ENCODE measurements at regions not wholly inside any gene's neighbourhood (a gene's known extent, or its start where the extent isn't known, plus 50 kb on each side); places are given as distances from the start of the nearest gene placed in this dataset.
"Not testable (repeated sequence)": the region's sequence is repeated elsewhere in the genome, so short reads cannot be mapped to it uniquely, and the experiment has no call there.

DNA sequence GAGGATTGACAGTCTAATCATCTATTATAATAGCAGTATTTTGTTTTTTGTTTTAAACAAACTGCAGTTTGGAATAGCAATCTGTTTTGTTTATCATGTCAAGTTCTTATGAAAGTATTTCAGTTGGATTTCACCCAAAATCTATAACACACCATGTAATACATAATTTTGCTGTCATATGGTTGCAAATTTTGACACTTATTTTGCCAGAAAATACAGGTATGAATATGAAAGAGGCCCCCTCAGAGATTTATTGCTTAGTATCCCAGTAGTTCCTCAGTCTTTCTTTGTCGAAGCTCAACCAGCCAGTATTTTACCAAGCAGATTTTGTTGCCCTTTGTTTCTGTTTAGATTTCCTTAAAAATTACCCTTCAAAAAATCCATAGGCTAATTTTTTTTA, 317.5 kb upstream of the CXADR start:
- TF ChIP-seq, protein P1, sequence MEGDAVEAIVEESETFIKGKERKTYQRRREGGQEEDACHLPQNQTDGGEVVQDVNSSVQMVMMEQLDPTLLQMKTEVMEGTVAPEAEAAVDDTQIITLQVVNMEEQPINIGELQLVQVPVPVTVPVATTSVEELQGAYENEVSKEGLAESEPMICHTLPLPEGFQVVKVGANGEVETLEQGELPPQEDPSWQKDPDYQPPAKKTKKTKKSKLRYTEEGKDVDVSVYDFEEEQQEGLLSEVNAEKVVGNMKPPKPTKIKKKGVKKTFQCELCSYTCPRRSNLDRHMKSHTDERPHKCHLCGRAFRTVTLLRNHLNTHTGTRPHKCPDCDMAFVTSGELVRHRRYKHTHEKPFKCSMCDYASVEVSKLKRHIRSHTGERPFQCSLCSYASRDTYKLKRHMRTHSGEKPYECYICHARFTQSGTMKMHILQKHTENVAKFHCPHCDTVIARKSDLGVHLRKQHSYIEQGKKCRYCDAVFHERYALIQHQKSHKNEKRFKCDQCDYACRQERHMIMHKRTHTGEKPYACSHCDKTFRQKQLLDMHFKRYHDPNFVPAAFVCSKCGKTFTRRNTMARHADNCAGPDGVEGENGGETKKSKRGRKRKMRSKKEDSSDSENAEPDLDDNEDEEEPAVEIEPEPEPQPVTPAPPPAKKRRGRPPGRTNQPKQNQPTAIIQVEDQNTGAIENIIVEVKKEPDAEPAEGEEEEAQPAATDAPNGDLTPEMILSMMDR (IDR thresholded peaks at IDR 0.05; ENCODE audit: extremely low read depth, missing control alignments) = no peak
- DNase-seq (ENCODE audit: low spot score) = no peak

DNA sequence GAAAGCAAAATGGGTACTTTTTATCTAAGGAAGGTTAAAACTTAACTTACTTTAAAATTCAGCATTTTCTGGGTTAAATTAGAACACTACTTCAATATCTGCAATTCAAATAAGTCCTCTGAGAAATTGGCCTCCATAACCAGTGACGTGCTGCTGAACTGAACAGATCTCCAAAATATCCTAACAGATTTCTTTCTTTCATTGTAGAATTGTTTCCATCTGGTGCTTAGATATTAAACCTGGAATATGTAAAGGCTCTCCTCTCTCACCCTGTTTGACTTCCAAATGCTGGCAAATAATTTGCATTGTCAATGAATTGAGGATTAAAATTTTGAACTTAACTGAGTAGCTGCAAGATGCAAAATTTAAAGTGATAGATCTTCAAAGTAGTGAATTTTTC, 316.9 kb upstream of the CXADR start:
- no peak for DNase-seq (ENCODE audit: low spot score)
- TF ChIP-seq, protein P1 (IDR thresholded peaks at IDR 0.05; ENCODE audit: extremely low read depth, missing control alignments) = no peak

DNA sequence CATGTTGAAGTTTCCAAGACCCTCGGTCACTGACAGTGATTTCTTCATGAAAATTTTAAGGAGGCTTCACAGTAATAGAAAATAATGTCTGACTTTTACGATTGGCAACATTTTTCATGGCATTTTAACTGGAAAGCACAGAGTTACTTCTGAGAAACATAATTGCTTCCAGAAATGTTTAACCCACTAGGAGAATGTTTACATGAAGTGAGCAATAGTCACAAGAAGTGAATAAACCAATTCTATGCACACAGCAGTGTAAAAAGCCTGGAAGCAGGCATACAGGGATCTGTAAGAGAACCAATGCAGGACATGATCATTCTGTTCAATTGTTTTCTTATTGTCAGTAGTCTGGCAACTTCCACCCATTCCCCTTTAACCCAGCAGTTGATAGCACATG, 316.2 kb upstream of the CXADR start:
- TF ChIP-seq, protein P1 (IDR thresholded peaks at IDR 0.05; ENCODE audit: extremely low read depth, missing control alignments) = no peak
- DNase-seq (ENCODE audit: low spot score) = no peak

DNA sequence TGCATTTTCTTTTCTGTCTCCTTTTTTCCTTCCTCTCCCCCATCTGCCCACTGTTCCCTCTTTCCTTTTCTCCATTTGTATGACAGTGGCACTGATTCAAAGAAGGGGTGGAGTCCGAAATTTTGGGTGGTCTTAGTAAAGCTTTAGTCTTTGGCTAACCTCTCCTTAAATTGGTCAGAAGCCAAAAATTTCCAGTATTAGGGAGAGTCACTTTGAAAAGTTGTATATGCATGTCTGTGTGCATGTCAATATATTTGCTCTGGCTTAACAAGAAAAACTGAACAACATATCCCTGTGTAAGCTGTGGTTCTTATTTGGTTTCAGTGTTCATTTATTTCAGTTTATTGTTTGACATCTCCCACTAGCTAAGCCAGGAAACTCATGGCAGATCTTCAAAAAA, 314.8 kb upstream of the CXADR start:
- TF ChIP-seq, protein P1 (IDR thresholded peaks at IDR 0.05; ENCODE audit: extremely low read depth, missing control alignments) = no peak
- no peak for DNase-seq (ENCODE audit: low spot score)

DNA sequence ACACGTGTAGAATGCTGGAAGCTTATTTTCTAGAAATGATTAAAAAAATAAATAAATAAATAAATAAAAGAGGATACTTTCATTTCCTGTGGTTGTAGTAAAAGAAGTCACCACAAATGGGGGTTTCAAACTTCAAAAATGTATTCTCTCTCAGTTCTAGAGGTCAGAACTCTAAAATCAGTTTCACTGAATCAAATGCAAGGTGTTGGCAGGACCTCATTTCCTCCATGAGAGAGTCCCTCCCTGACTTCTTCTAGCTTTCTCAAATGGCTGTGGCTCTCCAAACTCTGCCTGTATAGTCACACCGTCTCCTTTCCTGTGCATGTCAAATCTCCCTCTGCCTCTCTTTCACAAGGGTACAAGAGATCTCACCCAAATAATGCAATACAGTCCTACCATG, 312.6 kb upstream of the CXADR start:
- no peak for DNase-seq (ENCODE audit: low spot score)
- TF ChIP-seq, protein P1 (IDR thresholded peaks at IDR 0.05; ENCODE audit: extremely low read depth, missing control alignments) = no peak

DNA sequence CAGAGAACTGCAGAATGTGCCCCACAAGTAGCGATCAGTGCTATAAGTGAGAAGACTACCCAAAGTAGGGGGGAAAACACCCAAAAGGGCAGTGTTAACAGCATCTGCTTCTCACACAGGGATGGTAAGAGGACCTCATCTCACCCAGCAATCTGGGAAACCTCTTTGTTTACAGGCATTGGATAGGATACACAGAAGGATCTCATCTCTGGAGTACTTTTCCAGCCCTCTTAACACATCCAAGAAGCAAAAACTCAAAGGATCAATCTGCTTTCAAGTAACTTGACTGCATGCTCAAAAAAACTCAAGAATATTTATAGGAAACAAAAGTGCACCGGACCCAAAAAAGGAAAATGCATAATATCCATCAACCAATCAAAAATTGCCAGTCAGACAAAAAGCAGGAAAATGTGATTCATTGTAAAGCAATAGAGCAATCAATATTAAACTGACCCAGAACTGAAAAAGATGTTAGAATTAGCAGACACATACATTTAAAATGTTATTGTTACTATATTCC, 311.0 kb upstream of the CXADR start:
- no peak for DNase-seq (ENCODE audit: low spot score)
- TF ChIP-seq, protein P1 (IDR thresholded peaks at IDR 0.05; ENCODE audit: extremely low read depth, missing control alignments) = no peak

DNA sequence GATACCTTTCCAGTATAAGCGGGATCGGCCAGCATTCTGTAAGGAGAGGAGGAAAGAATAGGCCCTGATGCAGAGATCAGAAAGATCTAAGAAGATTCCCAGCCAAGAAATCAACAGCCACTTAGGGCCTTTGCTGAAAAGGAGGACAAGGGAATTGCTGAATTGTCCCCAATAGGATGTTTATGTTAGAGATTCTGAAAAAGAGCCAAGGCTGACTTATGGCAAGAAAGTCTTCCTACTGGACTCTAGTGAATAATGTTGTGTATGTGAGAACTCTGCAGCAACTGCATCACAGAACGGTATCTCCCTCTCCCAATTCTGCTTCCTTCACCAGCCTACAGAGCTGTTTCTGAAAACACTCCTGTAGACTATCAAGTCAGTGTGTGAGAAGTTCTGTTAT, 298.0 kb upstream of the CXADR start:
- TF ChIP-seq, protein P1 (IDR thresholded peaks at IDR 0.05; ENCODE audit: extremely low read depth, missing control alignments) = no peak
- no peak for DNase-seq (ENCODE audit: low spot score)

DNA sequence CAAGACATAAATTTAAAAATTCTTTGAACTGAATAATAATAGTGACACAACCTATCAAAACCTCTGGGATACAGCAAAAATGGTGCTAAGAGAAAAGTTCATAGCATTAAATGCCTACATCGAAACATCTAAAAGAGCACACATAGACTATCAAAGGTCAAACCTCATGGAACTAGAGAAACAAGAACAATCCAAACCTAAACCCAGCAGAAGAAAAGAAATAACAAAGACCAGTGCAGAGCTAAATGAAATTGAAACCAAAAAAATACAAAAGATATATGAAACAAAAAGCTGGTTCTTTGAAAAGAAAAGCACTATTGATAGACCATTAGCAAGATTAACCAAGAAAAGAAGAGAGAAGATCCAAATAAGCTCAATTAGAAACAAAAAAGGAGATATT, 293.8 kb upstream of the CXADR start:
- not testable (repeated sequence) for DNase-seq (ENCODE audit: low spot score)

Data from GM20000 (cell line).